Effector memory CD8-positive, alpha-beta T cell (primary cell): ENCODE measurements at regions not wholly inside any gene's neighbourhood (a gene's known extent, or its start where the extent isn't known, plus 50 kb on each side); places are given as distances from the start of the nearest gene placed in this dataset.

Experiments used
- ATAC-seq: fragments of 150-1000 bp; cut with Tn5 transposase; replicated peaks from 2 replicates; pipeline ENCODE4 v1.10.0; 2021; ENCODE audit warnings: mild to moderate bottlenecking, moderate library complexity
- DNase-seq, 3 experiments: peaks; one replicate each; pipeline ENCODE4 v3.0.0; 2021
- H3K27ac Mint-ChIP-seq, 2 donors: one replicate each; pipeline ENCODE4 v1.8.0; 2022; ENCODE audit warnings: mild to moderate bottlenecking in 2 of 2, mixed read lengths in 2 of 2, moderate library complexity in 2 of 2
- H3K27me3 Mint-ChIP-seq, 2 donors: one replicate each; pipeline ENCODE4 v1.8.0; 2022; ENCODE audit warnings: mixed read lengths in 2 of 2
- H3K36me3 Mint-ChIP-seq: one replicate; pipeline ENCODE4 v1.8.0; 2022; ENCODE audit warnings: mild to moderate bottlenecking, moderate library complexity, mixed read lengths; ENCODE audit not compliant: insufficient read depth
- H3K4me1 Mint-ChIP-seq, 2 donors: one replicate each; pipeline ENCODE4 v1.8.0; 2022; ENCODE audit warnings: low read depth in 2 of 2, mixed read lengths in 2 of 2
- H3K4me3 Mint-ChIP-seq, 2 donors: one replicate each; pipeline ENCODE4 v1.8.0; 2022; ENCODE audit warnings: mild to moderate bottlenecking in 2 of 2, mixed read lengths in 2 of 2, moderate library complexity in 2 of 2
- H3K9me3 Mint-ChIP-seq, 2 donors: one replicate each; pipeline ENCODE4 v1.8.0; 2022; ENCODE audit warnings: mixed read lengths in 2 of 2

DNA sequence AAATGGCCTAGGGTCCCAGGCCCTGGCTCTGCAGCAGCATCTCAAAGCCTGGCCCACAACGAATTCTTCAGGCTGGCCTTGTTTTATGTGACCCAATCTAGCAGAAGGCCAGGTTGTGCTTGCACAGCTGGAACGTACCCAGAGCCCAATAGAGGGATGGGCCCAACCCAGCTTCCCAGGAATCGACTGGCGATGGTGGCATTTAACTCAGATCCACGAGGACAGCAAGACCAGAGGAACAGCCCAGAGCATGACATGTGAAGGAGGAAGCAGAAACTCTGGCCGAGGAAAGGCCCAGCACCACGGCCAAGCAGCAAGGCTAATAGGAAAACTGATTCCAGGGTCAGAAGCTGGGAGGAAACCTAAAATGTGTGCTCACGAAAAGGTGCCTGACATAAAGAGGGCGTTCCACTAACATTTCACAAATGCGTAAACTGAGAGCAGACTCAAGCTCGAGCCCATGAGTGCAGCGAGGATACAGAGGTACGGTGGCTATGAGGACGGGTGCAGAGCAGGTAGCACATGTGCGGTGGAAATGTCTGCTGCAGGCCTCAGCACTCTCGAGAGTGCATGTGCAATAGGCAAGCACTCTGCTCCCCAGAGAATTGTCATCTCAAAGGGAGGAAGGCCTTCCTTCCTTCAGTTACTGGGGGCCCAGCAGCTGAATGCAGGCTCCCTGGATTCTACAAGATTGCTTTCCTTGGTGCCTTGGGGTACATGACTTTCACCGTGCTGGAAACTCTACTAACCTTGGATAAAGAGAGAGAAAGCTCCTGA, 156.9 kb upstream of the GLI2 start:
- no peaks in the 10 kb centered on the region for H3K9me3 Mint-ChIP-seq
- ATAC-seq (no peak), DNase-seq (no peak)
- H3K36me3 Mint-ChIP-seq: no peaks in the 10 kb centered on the region
- peaks cover 35 to 71% of the 10 kb centered on the region in 2 donors for H3K27me3 Mint-ChIP-seq
- H3K4me3 Mint-ChIP-seq: no peak overlapping the region
- H3K4me1 Mint-ChIP-seq: no peaks in the 10 kb centered on the region
- no peak overlapping the region for H3K27ac Mint-ChIP-seq

DNA sequence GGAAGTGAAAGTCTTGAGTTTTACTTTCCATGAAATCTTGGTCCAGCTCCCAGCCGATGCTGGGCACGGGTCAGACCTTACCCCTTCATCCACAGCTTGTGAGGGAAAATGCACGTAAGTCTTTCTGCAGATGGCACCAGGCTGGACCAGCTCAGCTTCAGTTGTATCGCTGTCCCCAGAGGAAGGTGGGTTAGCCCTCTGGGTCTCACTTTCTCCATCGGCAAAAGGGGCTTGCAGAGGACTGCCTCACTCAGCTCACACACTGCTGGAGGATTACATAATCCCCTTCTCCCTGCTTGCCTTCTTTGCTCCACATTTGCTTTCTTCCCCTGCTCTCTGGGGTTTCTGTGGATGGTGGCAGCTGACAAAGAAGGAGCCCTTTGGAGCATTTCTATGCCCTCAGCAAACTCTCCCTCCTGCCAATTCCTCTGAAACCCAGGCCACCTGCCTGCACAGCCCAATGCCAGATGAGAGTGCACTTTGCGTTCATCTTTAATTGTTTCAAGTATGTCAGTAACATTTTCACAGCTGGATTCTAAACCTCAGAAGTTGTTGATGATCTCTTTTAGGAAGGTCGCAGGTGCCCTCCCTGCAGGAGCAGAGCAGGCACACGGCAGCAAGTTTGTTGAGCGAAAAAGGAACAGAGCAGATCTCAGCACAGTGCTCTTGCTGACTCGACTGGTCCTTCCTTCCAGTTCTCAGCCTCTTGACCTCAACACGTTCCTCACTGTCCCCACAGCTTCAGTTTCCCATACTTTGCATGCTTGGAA, 155.6 kb upstream of the GLI2 start:
- no peaks in the 10 kb centered on the region for H3K36me3 Mint-ChIP-seq
- ATAC-seq (no peak), DNase-seq (no peak)
- no peak overlapping the region for H3K27ac Mint-ChIP-seq
- H3K4me1 Mint-ChIP-seq: no peaks in the 10 kb centered on the region
- peaks cover 29 to 67% of the 10 kb centered on the region in 2 donors for H3K27me3 Mint-ChIP-seq
- no peak overlapping the region for H3K4me3 Mint-ChIP-seq
- no peaks in the 10 kb centered on the region for H3K9me3 Mint-ChIP-seq

GRCh38 chr2:120580709-120581108, 155.0 kb upstream of the GLI2 start:
- H3K4me3 Mint-ChIP-seq: no peak overlapping the region
- no peaks in the 10 kb centered on the region for H3K4me1 Mint-ChIP-seq
- H3K36me3 Mint-ChIP-seq: no peaks in the 10 kb centered on the region
- no peaks in the 10 kb centered on the region for H3K9me3 Mint-ChIP-seq
- DNase-seq (no peak), ATAC-seq (no peak)
- H3K27ac Mint-ChIP-seq: no peak overlapping the region
- H3K27me3 Mint-ChIP-seq: peaks cover 30 to 67% of the 10 kb centered on the region in 2 donors

- no peak overlapping the region for H3K4me3 Mint-ChIP-seq
- H3K27ac Mint-ChIP-seq: no peak overlapping the region
- peaks cover 3% of the 10 kb centered on the region for H3K36me3 Mint-ChIP-seq
- ATAC-seq (no peak), DNase-seq (no peak)
- H3K9me3 Mint-ChIP-seq: peaks cover 0 to 5% of the 10 kb centered on the region in 2 donors
- H3K27me3 Mint-ChIP-seq: peaks cover 29 to 65% of the 10 kb centered on the region in 2 donors
- H3K4me1 Mint-ChIP-seq: peaks cover 0 to 2% of the 10 kb centered on the region in 2 donors
Observed at GRCh38 chr2:120583121-120583520, 152.5 kb upstream of the GLI2 start.

GRCh38 chr2:120583851-120584570, 151.7 kb upstream of the GLI2 start:
- no peak overlapping the region for H3K4me3 Mint-ChIP-seq
- peaks cover 0 to 5% of the 10 kb centered on the region in 2 donors for H3K9me3 Mint-ChIP-seq
- H3K27me3 Mint-ChIP-seq: peaks cover 35 to 67% of the 10 kb centered on the region in 2 donors

GRCh38 chr2:120586507-120587278, 149.0 kb upstream of the GLI2 start:
- H3K9me3 Mint-ChIP-seq: peaks cover 0 to 5% of the 10 kb centered on the region in 2 donors
- H3K27ac Mint-ChIP-seq: no peak overlapping the region
- H3K36me3 Mint-ChIP-seq: peaks cover 6% of the 10 kb centered on the region
- DNase-seq (no peak), ATAC-seq (no peak)
- peaks cover 38 to 66% of the 10 kb centered on the region in 2 donors for H3K27me3 Mint-ChIP-seq
- H3K4me1 Mint-ChIP-seq: peaks cover 0 to 2% of the 10 kb centered on the region in 2 donors
- peak overlapping the region in 1 of 2 donors; percentile 45 for H3K4me3 Mint-ChIP-seq

More at GRCh38 chr2:120583851-120584570, 151.7 kb upstream of the GLI2 start:
- ATAC-seq (no peak), DNase-seq (no peak)
- Mint-ChIP-seq H3K36me3 (peaks cover 3% of the 10 kb centered on the region), H3K4me1 (peaks cover 0 to 2% of the 10 kb centered on the region in 2 donors), H3K27ac (no peak overlapping the region)

DNA sequence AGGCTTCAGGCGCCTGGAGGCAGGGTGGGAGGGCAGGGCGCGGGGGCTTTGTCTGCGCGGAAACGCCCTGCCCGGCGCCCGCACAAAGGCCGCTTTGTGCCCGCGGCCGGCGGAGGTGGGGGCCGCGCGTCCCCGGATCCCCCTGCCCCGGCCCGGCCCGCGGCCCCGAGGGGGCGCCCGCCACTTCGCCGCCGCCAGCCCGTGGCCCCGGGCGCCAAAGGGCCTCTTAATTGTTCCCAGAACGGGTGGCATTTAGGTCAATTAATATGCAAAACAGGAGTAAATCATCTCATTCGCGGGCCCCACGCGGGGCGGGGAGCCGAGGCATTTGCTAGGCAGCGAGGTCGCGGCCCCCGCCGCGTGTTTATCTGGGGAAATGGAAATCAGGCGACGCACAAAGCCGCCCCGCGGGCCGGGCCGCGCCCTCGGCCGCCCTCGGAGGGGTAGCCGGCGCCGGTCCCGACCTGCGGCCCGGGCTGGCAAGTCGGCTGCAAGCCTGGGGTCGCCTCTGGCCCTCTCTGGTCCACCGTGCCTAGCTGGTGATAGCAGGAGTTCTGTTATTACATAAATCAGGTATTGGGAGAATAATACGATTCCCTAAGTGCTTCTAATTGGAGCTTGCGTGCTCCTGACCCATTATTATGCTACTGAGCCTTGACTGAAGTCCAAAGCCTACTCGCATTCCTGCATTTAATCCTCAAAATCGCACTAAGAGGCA, 148.2 kb upstream of the GLI2 start:
- no peak overlapping the region for H3K4me3 Mint-ChIP-seq
- peaks cover 0 to 5% of the 10 kb centered on the region in 2 donors for H3K9me3 Mint-ChIP-seq
- no peak overlapping the region for H3K27ac Mint-ChIP-seq
- peaks cover 0 to 2% of the 10 kb centered on the region in 2 donors for H3K4me1 Mint-ChIP-seq
- H3K36me3 Mint-ChIP-seq: peaks cover 6% of the 10 kb centered on the region
- no peak for DNase-seq
- peaks cover 45 to 74% of the 10 kb centered on the region in 2 donors for H3K27me3 Mint-ChIP-seq
- ATAC-seq: no peak

GRCh38 chr2:120587997-120588336, 147.7 kb upstream of the GLI2 start:
- H3K27me3 Mint-ChIP-seq: peaks cover 45 to 70% of the 10 kb centered on the region in 2 donors

GRCh38 chr2:120589771-120590608, 145.7 kb upstream of the GLI2 start:
- H3K36me3 Mint-ChIP-seq: peaks cover 6% of the 10 kb centered on the region
- no peak overlapping the region for H3K4me3 Mint-ChIP-seq
- ATAC-seq (no peak), DNase-seq (no peak)
- peaks cover 0 to 2% of the 10 kb centered on the region in 2 donors for H3K4me1 Mint-ChIP-seq
- peaks cover 0 to 5% of the 10 kb centered on the region in 2 donors for H3K9me3 Mint-ChIP-seq
- H3K27me3 Mint-ChIP-seq: peaks cover 45 to 70% of the 10 kb centered on the region in 2 donors
- no peak overlapping the region for H3K27ac Mint-ChIP-seq

More at GRCh38 chr2:120587997-120588336, 147.7 kb upstream of the GLI2 start:
- Mint-ChIP-seq H3K4me1 (peaks cover 0 to 2% of the 10 kb centered on the region in 2 donors), H3K36me3 (peaks cover 6% of the 10 kb centered on the region), H3K27ac (no peak overlapping the region), H3K4me3 (no peak overlapping the region), H3K9me3 (peaks cover 0 to 5% of the 10 kb centered on the region in 2 donors)
- ATAC-seq (no peak), DNase-seq (no peak)

DNA sequence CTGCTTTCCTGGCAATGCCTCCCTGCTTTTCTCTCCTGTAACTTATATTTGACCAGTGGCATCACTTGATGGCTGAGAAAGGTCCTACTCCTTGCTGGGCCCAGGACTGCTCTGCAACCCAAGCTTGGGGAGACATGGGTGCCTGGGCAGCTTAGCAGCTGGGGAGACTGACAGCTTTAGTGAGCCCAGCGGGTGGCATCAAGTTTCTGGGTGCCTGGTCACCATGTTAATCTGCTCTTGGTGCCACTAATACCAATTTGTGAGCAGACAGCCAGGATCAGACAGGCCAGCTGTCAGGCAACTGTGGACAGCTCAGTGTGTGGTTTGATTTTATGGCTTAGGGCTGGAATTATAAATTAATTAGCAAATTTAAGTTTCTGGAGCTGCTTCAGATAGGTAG, 144.8 kb upstream of the GLI2 start:
- Mint-ChIP-seq H3K27ac (no peak overlapping the region), H3K4me3 (no peak overlapping the region), H3K9me3 (peaks cover 0 to 5% of the 10 kb centered on the region in 2 donors), H3K4me1 (peaks cover 0 to 2% of the 10 kb centered on the region in 2 donors), H3K36me3 (peaks cover 6% of the 10 kb centered on the region), H3K27me3 (peaks cover 39 to 61% of the 10 kb centered on the region in 2 donors)
- DNase-seq (no peak), ATAC-seq (no peak)

DNA sequence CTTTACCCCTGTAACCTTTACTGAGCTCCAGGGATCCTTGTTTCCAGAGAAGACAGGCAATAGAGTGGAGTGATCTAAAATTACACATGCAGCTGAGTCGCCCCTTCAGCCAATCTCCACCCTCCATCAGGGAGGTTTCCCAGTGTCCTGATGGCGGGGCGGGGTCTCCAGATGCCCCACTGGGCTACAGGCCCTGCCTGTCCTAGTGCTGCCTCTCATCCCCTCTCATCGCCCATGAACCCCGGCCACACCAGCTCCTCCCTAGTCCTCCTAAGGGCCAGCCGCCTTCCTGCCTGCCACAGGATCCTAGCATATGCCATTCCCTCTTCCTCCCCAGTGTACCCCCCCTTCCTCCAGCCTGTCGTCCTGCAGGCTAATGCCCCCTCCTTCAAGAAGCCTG, 144.1 kb upstream of the GLI2 start:
- peaks cover 0 to 2% of the 10 kb centered on the region in 2 donors for H3K4me1 Mint-ChIP-seq
- no peak for ATAC-seq
- peaks cover 32 to 61% of the 10 kb centered on the region in 2 donors for H3K27me3 Mint-ChIP-seq
- no peak for DNase-seq
- peaks cover 6% of the 10 kb centered on the region for H3K36me3 Mint-ChIP-seq
- no peak overlapping the region for H3K4me3 Mint-ChIP-seq
- no peak overlapping the region for H3K27ac Mint-ChIP-seq
- peaks cover 0 to under 1% of the 10 kb centered on the region in 2 donors for H3K9me3 Mint-ChIP-seq

DNA sequence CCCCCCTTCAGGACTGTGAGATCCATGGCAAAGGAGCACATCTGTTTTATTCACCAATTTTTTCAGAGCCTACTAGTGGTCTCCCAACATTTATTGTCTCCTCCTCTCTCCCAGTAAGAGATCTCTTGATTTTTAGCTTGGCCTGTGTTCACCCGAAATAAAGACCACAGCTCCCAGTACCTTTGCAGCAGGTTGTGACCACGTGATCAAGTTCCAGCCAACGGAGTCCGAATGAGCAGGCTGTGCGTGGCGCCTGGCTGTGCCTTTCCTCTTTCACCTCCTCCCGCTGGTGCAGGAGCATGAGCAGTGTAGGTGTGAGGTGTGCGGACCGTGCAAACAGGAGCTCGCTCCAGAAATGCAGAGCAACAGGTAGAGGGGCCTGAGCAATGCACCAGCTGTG, 143.6 kb upstream of the GLI2 start:
- Mint-ChIP-seq H3K27ac (no peak overlapping the region), H3K4me1 (no peaks in the 10 kb centered on the region), H3K4me3 (no peak overlapping the region), H3K27me3 (peaks cover 28 to 56% of the 10 kb centered on the region in 2 donors), H3K9me3 (no peaks in the 10 kb centered on the region), H3K36me3 (peaks cover 6% of the 10 kb centered on the region)
- DNase-seq (no peak), ATAC-seq (no peak)
